ENCODE measurements at regions not wholly inside any gene's neighbourhood (a gene's known extent, or its start where the extent isn't known, plus 50 kb on each side); places are given as distances from the start of the nearest gene placed in this dataset.

DNA sequence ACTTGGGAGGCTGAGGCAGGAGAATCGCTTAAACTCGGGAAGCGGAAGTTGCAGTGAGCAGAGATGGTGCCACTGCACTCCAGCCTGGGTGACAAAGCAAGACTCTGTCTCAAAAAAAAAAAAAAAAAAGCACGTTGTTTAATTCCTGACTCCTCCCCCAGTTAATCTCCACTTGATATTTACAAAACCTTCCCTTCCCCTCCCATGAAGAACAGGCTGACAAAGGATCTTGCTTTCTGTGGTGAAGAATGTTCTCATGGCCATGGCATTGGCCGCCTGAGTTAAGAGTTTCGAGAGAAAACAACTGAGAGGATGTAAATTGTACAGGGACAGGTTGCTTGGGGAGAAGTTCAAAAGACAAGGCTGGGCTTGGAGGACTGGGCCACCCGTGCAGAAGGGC, 168.2 kb upstream of the BCOR start:
- no peak for TF ChIP-seq CTCF (IDR thresholded peaks at IDR 0.05; ENCODE audit: insufficient read depth, low read depth, low read length, missing control alignments)
- no peak for DNase-seq (ENCODE audit: low read depth)

GRCh38 chrX:40263014-40263560, 165.3 kb upstream of the BCOR start:
- no peak for TF ChIP-seq CTCF (IDR thresholded peaks at IDR 0.05; ENCODE audit: insufficient read depth, low read depth, low read length, missing control alignments)
- DNase-seq (ENCODE audit: low read depth), result no peak

More for the DNA sequence above, 168.2 kb upstream of the BCOR start:
- no peak overlapping the region for H3K4me3 ChIP-seq (ENCODE audit: low read length)

DNA sequence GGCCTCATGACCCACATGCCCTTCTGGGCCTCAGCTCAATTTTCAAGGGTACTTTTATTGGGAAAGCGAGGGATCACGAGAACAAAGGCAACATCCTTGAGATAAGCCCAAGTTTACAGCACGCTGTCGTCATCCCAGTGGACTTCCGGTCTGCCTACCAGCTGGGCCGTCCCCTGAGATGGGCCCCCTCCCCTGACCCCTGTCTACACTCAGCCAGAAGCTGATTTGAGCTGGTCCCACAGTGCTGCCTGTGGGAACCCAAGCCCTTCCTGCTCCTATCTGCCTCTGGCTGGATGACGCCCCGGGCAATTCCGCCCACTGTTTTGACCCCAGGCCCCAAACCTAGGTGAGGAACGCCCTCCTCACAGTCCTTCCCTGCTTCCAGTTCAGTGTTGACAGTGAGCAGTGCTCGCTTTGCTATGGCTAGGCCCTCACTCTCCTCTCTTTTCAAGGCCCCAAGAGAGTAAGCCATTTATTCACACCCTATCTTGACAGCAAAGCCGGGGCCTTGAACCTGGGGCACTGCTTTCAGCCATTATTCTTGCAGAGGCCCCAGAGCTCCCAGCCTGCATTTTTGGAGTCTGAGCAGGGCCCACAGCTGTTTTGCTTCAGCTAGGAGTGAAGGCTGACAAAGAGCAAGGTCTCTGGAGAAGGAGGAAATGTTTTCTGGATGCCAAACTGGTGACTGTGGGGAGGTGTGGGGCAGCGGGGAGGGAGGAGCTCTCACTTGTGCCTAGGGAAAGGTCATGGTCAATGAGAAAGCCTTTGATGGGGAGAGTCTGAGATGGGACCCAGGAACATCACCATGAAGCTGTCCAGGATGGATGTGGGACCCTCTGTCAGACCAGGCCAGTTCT, 164.6 kb upstream of the BCOR start:
- no peak overlapping the region for H3K4me3 ChIP-seq (ENCODE audit: low read length)
- peak; percentile 48 for DNase-seq (ENCODE audit: low read depth)
- no peak for TF ChIP-seq CTCF (IDR thresholded peaks at IDR 0.05; ENCODE audit: insufficient read depth, low read depth, low read length, missing control alignments)

More at GRCh38 chrX:40263014-40263560, 165.3 kb upstream of the BCOR start:
- no peak overlapping the region for H3K4me3 ChIP-seq (ENCODE audit: low read length)

DNA sequence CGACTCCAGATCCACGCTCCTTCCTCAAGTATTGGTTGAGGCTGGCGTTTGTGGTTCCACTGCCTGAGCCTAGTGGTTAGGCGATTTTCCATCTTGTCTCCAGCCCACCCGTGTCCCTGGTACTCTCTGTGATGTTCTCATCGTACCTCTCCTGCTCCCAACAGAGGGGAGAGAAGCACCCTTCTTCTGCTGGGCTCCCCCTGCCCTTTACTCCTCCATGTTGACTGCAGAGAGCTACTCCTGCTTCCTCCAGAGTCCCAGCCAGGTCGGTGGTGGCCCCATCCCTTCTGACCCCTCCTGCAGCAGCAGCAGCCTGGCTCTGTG, 164.0 kb upstream of the BCOR start:
- TF ChIP-seq CTCF (IDR thresholded peaks at IDR 0.05; ENCODE audit: insufficient read depth, low read depth, low read length, missing control alignments), result no peak

DNA sequence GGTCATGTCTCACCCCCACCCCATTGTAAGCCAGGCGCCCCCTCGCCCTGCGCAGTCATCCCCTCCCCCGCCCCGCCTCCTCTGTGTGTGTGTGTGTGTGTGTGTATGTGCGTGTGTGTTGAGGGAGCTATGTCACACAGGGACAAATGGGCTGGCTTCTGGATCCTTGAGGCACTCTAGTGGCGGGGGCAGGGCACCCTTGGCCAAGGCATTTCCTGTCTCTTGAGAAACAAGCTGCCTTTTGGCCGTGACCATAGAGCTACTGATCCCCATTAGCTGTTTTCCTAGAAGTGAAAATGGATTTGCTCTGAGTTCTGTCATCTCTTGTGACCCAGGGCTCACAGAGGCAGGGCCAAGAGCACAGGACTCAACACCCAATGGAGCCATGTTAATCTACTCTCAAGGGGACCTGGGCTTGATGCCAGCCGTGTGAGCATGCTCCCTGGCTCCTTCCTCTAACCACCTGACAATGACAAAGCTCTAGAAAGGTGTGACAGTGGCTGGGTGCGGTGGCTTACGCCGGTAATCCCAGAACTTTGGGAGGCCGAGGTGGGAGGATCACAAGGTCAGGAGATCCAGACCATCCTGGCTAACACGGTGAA, 162.5 kb upstream of the BCOR start:
- DNase-seq (ENCODE audit: low read depth), result no peak
- no peak for TF ChIP-seq CTCF (IDR thresholded peaks at IDR 0.05; ENCODE audit: insufficient read depth, low read depth, low read length, missing control alignments)
- no peak overlapping the region for H3K4me3 ChIP-seq (ENCODE audit: low read length)

More for the DNA sequence above, 164.0 kb upstream of the BCOR start:
- no peak overlapping the region for H3K4me3 ChIP-seq (ENCODE audit: low read length)
- DNase-seq (ENCODE audit: low read depth), result no peak

GRCh38 chrX:40258909-40259308, 161.2 kb upstream of the BCOR start:
- no peak overlapping the region for H3K4me3 ChIP-seq (ENCODE audit: low read length)
- no peak for TF ChIP-seq CTCF (IDR thresholded peaks at IDR 0.05; ENCODE audit: insufficient read depth, low read depth, low read length, missing control alignments)
- DNase-seq (ENCODE audit: low read depth), result no peak
